HCT116 (cell line): ENCODE measurements at regions not wholly inside any gene's neighbourhood (a gene's known extent, or its start where the extent isn't known, plus 50 kb on each side); places are given as distances from the start of the nearest gene placed in this dataset.

Source experiments
- CEBPB ChIP-seq: IDR thresholded peaks from 2 replicates; pipeline ENCODE4 v1.6.1; 2012; ENCODE audit warnings: low read depth
- CTCF ChIP-seq, 3 experiments: fragments of 200-600 bp in 1 of 3; sonication (generic) in 1 of 3; IDR thresholded peaks in 2 of 3; conservative IDR thresholded peaks in 1 of 3; 2 replicates each; pipeline ENCODE4 v1.5.1; 2012 to 2017; ENCODE audit warnings: low read depth in 2 of 3, low read length in 2 of 3, antibody characterized with exemption in 1 of 3, borderline replicate concordance in 1 of 3, control low read depth in 1 of 3, mild to moderate bottlenecking in 1 of 3, mixed read lengths in 1 of 3, mixed run types in 1 of 3, moderate library complexity in 1 of 3; ENCODE audit not compliant: insufficient read depth in 1 of 3
- EZH2 ChIP-seq: fragments of 200-600 bp; sonication (generic); IDR thresholded peaks from 2 replicates; pipeline ENCODE4 v1.6.1; 2017; ENCODE audit warnings: antibody characterized with exemption, mixed run types
- EZH2phosphoT487 ChIP-seq: fragments of 200-600 bp; IDR thresholded peaks from 2 replicates; pipeline ENCODE4 v1.6.1; 2018; ENCODE audit warnings: antibody characterized with exemption, borderline replicate concordance
- JUND ChIP-seq: IDR thresholded peaks from 2 replicates; pipeline ENCODE4 v1.6.1; 2012
- MAX ChIP-seq: IDR thresholded peaks from 2 replicates; pipeline ENCODE4 v1.6.1; 2012
- POLR2A ChIP-seq: IDR thresholded peaks from 2 replicates; pipeline ENCODE4 v1.7.0; 2011; ENCODE audit warnings: borderline replicate concordance; ENCODE audit not compliant: insufficient read depth, insufficient read length; ENCODE audit errors: extremely low read depth
- POLR2AphosphoS5 ChIP-seq: IDR thresholded peaks from 2 replicates; pipeline ENCODE4 v1.6.1; 2011; ENCODE audit warnings: mild to moderate bottlenecking, low read depth, low read length, moderate library complexity
- RAD21 ChIP-seq: IDR thresholded peaks from 2 replicates; pipeline ENCODE4 v1.6.1; 2012; ENCODE audit warnings: low read depth, mild to moderate bottlenecking
- REST ChIP-seq: IDR thresholded peaks from 2 replicates; pipeline ENCODE4 v1.6.1; 2012; ENCODE audit warnings: low read depth
- SIN3A ChIP-seq: IDR thresholded peaks from 2 replicates; pipeline ENCODE4 v1.6.1; 2012; ENCODE audit warnings: low read depth
- SP1 ChIP-seq: IDR thresholded peaks from 2 replicates; pipeline ENCODE4 v1.6.1; 2012; ENCODE audit warnings: low read depth
- YY1 ChIP-seq: IDR thresholded peaks from 2 replicates; pipeline ENCODE4 v1.6.1; 2011; ENCODE audit warnings: low read length, low read depth, moderate library complexity, mild to moderate bottlenecking; ENCODE audit not compliant: insufficient replicate concordance; ENCODE audit errors: extremely low read depth
- ZFX ChIP-seq: fragments of 450-650 bp; IDR thresholded peaks from 2 replicates; pipeline ENCODE4 v1.6.1; 2017

- TF ChIP-seq ZFX (no peak), CEBPB (no peak), POLR2AphosphoS5 (no peak), SIN3A (no peak), CTCF (IDR thresholded peaks at IDR 0.05 in 2 of 3, conservative IDR thresholded peaks at IDR 0.05 in 1 of 3; ENCODE audit: borderline replicate concordance in 1 of 3, insufficient read depth in 1 of 3, low read depth in 2 of 3, low read length in 2 of 3) (no peak), EZH2 (no peak), EZH2phosphoT487 (no peak), POLR2A (no peak), SP1 (no peak), RAD21 (no peak), YY1 (no peak), REST (no peak), MAX (no peak), JUND (no peak)
Measured at GRCh38 chr6:140653506-140653905, 1279.1 kb upstream of the CITED2 start.
